HCT116 (cell line): ENCODE measurements at regions not wholly inside any gene's neighbourhood (a gene's known extent, or its start where the extent isn't known, plus 50 kb on each side); places are given as distances from the start of the nearest gene placed in this dataset.

Experiments used
- ATAC-seq: fragments of 200-7000 bp; cut with Tn5 transposase; 2 replicates; pipeline ENCODE4 v1.9.1; 2020; ENCODE audit warnings: mild to moderate bottlenecking, moderate library complexity
- BruUV-seq: library from RNA; stranded (reverse); fragments of 400-500 nt; replicated peaks from 2 replicates; lab custom pipeline; 2021; lab: Mats Ljungman, UMichigan
- CTCF ChIA-PET: fragments of 300-600 bp; sonication (Branson Sonifier 250); formaldehyde crosslinking; loops from one replicate; lab custom pipeline; 2021; ENCODE audit warnings: antibody characterized with exemption; lab: Charles Lee
- POLR2A ChIA-PET: fragments of 300-600, 350-600 bp; sonication (Branson Sonifier 250); formaldehyde crosslinking; loops from one replicate; lab custom pipeline; 2021; ENCODE audit warnings: antibody characterized with exemption; lab: Charles Lee
- RAD21 ChIA-PET, 2 experiments: fragments of 300-600 bp; sonication (Branson Sonifier 250); formaldehyde crosslinking; loops; one replicate each; lab custom pipeline; 2023; ENCODE audit warnings: low total read pairs in 2 of 2; ENCODE audit not compliant: uncharacterized antibody in 2 of 2, unreplicated experiment in 2 of 2, low non-redundant PET in 1 of 2; lab: Charles Lee
- DNase-seq: peaks from one replicate; pipeline ENCODE4 v3.0.0-alpha.2; 2010; ENCODE audit warnings: low read depth, low spot score
- H2AFZ ChIP-seq: fragments of 200-600 bp; shearing (Covaris generic), sonication (generic); 2 replicates; pipeline ENCODE4 v1.6.1; 2017; ENCODE audit warnings: low read depth, mixed run types, mixed read lengths, antibody characterized with exemption, low read length; ENCODE audit not compliant: poor library complexity, severe bottlenecking
- H3K27ac ChIP-seq: 2 replicates; pipeline ENCODE4 v1.5.1; 2012; ENCODE audit warnings: low read depth, low read length
- H3K27me3 ChIP-seq: fragments of 200-600 bp; sonication (generic); 2 replicates; pipeline ENCODE4 v1.6.1; 2016; ENCODE audit warnings: mixed run types, low read length, mixed read lengths; ENCODE audit not compliant: insufficient read depth
- H3K36me3 ChIP-seq, 2 experiments: fragments of 200-500 bp in 1 of 2; fragments of 200-600 bp in 1 of 2; sonication (Bioruptor generic) in 1 of 2; sonication (generic) in 1 of 2; 2 replicates each; pipeline versions ENCODE4 v1.5.1 to v1.6.1; 2014 to 2016; ENCODE audit warnings: low read length in 2 of 2, inconsistent platforms in 1 of 2, mixed read lengths in 1 of 2, mixed run types in 1 of 2; ENCODE audit not compliant: insufficient read depth in 2 of 2, control insufficient read depth in 1 of 2
- H3K4me1 ChIP-seq, 2 experiments: fragments of 200-600 bp in 1 of 2; sonication (generic) in 1 of 2; 2 replicates each; pipeline versions ENCODE4 v1.5.1 to v1.6.1; 2012 to 2017; ENCODE audit warnings: low read length in 2 of 2, inconsistent platforms in 1 of 2, mild to moderate bottlenecking in 1 of 2, mixed read lengths in 1 of 2, mixed run types in 1 of 2, moderate library complexity in 1 of 2; ENCODE audit not compliant: insufficient read depth in 2 of 2, control insufficient read depth in 1 of 2
- H3K4me2 ChIP-seq: fragments of 200-600 bp; sonication (generic); 2 replicates; pipeline ENCODE4 v1.6.1; 2017; ENCODE audit warnings: mixed run types, low read length, mixed read lengths
- H3K4me3 ChIP-seq, 2 experiments: fragments of 200-600 bp in 1 of 2; sonication (generic) in 1 of 2; replicated peaks in 1 of 2; 2 replicates each; pipeline ENCODE4 v1.5.1; 2011 to 2016; ENCODE audit warnings: low read length in 2 of 2, control low read depth in 1 of 2, low read depth in 1 of 2, mild to moderate bottlenecking in 1 of 2, mixed read lengths in 1 of 2, mixed run types in 1 of 2
- H3K79me2 ChIP-seq: fragments of 200-600 bp; sonication (generic); 2 replicates; pipeline ENCODE4 v1.6.1; 2017; ENCODE audit warnings: mild to moderate bottlenecking, mixed run types, low read length, moderate library complexity, mixed read lengths; ENCODE audit not compliant: insufficient read depth
- H3K9ac ChIP-seq: fragments of 200-600 bp; sonication (generic); 2 replicates; pipeline ENCODE4 v1.6.1; 2016; ENCODE audit warnings: low read length, mixed read lengths
- H3K9me2 ChIP-seq: fragments of 200-600 bp; sonication (generic), shearing (Covaris generic); 2 replicates; pipeline ENCODE4 v1.6.1; 2017; ENCODE audit warnings: mixed run types, mild to moderate bottlenecking, moderate library complexity; ENCODE audit not compliant: insufficient read depth
- H3K9me3 ChIP-seq, 2 experiments: fragments of 200-500 bp in 1 of 2; fragments of 200-600 bp in 1 of 2; sonication (Bioruptor generic) in 1 of 2; sonication (generic) in 1 of 2; 2 replicates each; pipeline ENCODE4 v1.6.1; 2014 to 2017; ENCODE audit warnings: low read length in 2 of 2, mixed read lengths in 2 of 2, inconsistent platforms in 1 of 2, low read depth in 1 of 2, mild to moderate bottlenecking in 1 of 2, mixed run types in 1 of 2, moderate library complexity in 1 of 2; ENCODE audit not compliant: control insufficient read depth in 1 of 2, insufficient read depth in 1 of 2
- H4K20me1 ChIP-seq: fragments of 200-600 bp; sonication (generic), shearing (Covaris generic); 2 replicates; pipeline ENCODE4 v1.6.1; 2017; ENCODE audit warnings: mixed run types, mild to moderate bottlenecking, moderate library complexity; ENCODE audit not compliant: insufficient read depth
- CBX3 ChIP-seq: IDR thresholded peaks from 2 replicates; pipeline ENCODE4 v1.6.1; 2012; ENCODE audit warnings: low read depth
- CEBPB ChIP-seq: IDR thresholded peaks from 2 replicates; pipeline ENCODE4 v1.6.1; 2012; ENCODE audit warnings: low read depth
- EGR1 ChIP-seq: IDR thresholded peaks from 2 replicates; pipeline ENCODE4 v1.6.1; 2012; ENCODE audit warnings: low read depth
- FOSL1 ChIP-seq: IDR thresholded peaks from 2 replicates; pipeline ENCODE4 v1.6.1; 2012; ENCODE audit warnings: low read depth
- POLR2A ChIP-seq: IDR thresholded peaks from 2 replicates; pipeline ENCODE4 v1.7.0; 2011; ENCODE audit warnings: borderline replicate concordance; ENCODE audit not compliant: insufficient read depth, insufficient read length; ENCODE audit errors: extremely low read depth
- POLR2AphosphoS5 ChIP-seq: IDR thresholded peaks from 2 replicates; pipeline ENCODE4 v1.6.1; 2011; ENCODE audit warnings: mild to moderate bottlenecking, low read depth, low read length, moderate library complexity
- RAD21 ChIP-seq: IDR thresholded peaks from 2 replicates; pipeline ENCODE4 v1.6.1; 2012; ENCODE audit warnings: low read depth, mild to moderate bottlenecking
- SIN3A ChIP-seq: IDR thresholded peaks from 2 replicates; pipeline ENCODE4 v1.6.1; 2012; ENCODE audit warnings: low read depth
- SP1 ChIP-seq: IDR thresholded peaks from 2 replicates; pipeline ENCODE4 v1.6.1; 2012; ENCODE audit warnings: low read depth
- SRF ChIP-seq: IDR thresholded peaks from 2 replicates; pipeline ENCODE4 v1.6.1; 2012; ENCODE audit warnings: low read depth
- TCF7L2 ChIP-seq: IDR thresholded peaks from 2 replicates; pipeline ENCODE4 v1.7.0; 2011; ENCODE audit warnings: borderline replicate concordance, inconsistent platforms; ENCODE audit not compliant: insufficient read depth, insufficient read length; ENCODE audit errors: extremely low read depth
- YY1 ChIP-seq: IDR thresholded peaks from 2 replicates; pipeline ENCODE4 v1.6.1; 2011; ENCODE audit warnings: low read length, low read depth, moderate library complexity, mild to moderate bottlenecking; ENCODE audit not compliant: insufficient replicate concordance; ENCODE audit errors: extremely low read depth
- ZFX ChIP-seq: fragments of 450-650 bp; IDR thresholded peaks from 2 replicates; pipeline ENCODE4 v1.6.1; 2017
- intact Hi-C: fragments of 100-400 bp; cut with micrococcal nuclease; formaldehyde crosslinking; loops from 2 replicates; pipeline ENCODE4 v1.10.0; 2022
- TF ChIP-seq, protein P1 (sequence below): IDR thresholded peaks from 2 replicates; pipeline ENCODE4 v1.6.1; 2012; ENCODE audit warnings: low read depth
- TF ChIP-seq, protein P2 (sequence below): IDR thresholded peaks from 2 replicates; pipeline ENCODE4 v1.6.1; 2012
- TF ChIP-seq, protein P3 (sequence below): IDR thresholded peaks from 2 replicates; pipeline ENCODE4 v1.6.1; 2012
- TF ChIP-seq, protein P4 (sequence below): IDR thresholded peaks from 2 replicates; pipeline ENCODE4 v1.6.1; 2011; ENCODE audit warnings: mild to moderate bottlenecking, low read length, moderate library complexity; ENCODE audit not compliant: insufficient replicate concordance; ENCODE audit errors: extremely low read depth
- TF ChIP-seq, protein P5 (sequence below), 3 experiments: fragments of 200-600 bp in 1 of 3; sonication (generic) in 1 of 3; IDR thresholded peaks in 2 of 3; conservative IDR thresholded peaks in 1 of 3; 2 replicates each; pipeline ENCODE4 v1.5.1; 2012 to 2017; ENCODE audit warnings: low read depth in 2 of 3, low read length in 2 of 3, antibody characterized with exemption in 1 of 3, borderline replicate concordance in 1 of 3, control low read depth in 1 of 3, mild to moderate bottlenecking in 1 of 3, mixed read lengths in 1 of 3, mixed run types in 1 of 3, moderate library complexity in 1 of 3; ENCODE audit not compliant: insufficient read depth in 1 of 3

DNA sequence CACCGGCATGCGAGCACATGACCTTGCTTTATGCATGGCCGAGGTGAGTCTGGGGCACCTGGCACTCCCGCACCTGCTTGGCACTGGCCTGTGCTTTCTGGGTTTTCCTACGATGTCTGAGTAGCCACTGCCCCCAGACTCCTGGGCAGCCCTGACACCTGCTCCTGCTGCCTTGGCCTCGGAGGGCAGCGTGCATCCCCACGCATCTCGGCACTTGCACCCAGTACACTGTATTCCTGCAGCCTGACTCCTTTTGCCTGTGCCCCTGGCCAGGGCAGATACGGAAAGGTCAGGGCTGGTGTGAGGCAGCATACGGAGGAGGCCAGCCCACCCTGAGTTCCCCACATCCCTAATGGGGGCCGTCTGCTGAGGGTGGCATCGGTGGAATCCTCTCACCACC is 340.6 kb downstream of the TEX29 start:
- H3K4me1 ChIP-seq = no peaks in the 10 kb centered on the region
- no peaks in the 10 kb centered on the region for H3K9me2 ChIP-seq
- no peak for DNase-seq
- CTCF ChIA-PET = no interaction called here
- no peak overlapping the region for H3K4me3 ChIP-seq
- H3K27ac ChIP-seq = no peak overlapping the region
- no peak overlapping the region for H3K4me2 ChIP-seq
- no peak for ATAC-seq
- H3K79me2 ChIP-seq = no peaks in the 10 kb centered on the region
- intact Hi-C loops = no loop called here
- H4K20me1 ChIP-seq = no peaks in the 10 kb centered on the region
- TF ChIP-seq CEBPB = no peak
- TF ChIP-seq SP1 = no peak
- TF ChIP-seq POLR2A = no peak
- TF ChIP-seq EGR1 = no peak
- TF ChIP-seq, protein P1, sequence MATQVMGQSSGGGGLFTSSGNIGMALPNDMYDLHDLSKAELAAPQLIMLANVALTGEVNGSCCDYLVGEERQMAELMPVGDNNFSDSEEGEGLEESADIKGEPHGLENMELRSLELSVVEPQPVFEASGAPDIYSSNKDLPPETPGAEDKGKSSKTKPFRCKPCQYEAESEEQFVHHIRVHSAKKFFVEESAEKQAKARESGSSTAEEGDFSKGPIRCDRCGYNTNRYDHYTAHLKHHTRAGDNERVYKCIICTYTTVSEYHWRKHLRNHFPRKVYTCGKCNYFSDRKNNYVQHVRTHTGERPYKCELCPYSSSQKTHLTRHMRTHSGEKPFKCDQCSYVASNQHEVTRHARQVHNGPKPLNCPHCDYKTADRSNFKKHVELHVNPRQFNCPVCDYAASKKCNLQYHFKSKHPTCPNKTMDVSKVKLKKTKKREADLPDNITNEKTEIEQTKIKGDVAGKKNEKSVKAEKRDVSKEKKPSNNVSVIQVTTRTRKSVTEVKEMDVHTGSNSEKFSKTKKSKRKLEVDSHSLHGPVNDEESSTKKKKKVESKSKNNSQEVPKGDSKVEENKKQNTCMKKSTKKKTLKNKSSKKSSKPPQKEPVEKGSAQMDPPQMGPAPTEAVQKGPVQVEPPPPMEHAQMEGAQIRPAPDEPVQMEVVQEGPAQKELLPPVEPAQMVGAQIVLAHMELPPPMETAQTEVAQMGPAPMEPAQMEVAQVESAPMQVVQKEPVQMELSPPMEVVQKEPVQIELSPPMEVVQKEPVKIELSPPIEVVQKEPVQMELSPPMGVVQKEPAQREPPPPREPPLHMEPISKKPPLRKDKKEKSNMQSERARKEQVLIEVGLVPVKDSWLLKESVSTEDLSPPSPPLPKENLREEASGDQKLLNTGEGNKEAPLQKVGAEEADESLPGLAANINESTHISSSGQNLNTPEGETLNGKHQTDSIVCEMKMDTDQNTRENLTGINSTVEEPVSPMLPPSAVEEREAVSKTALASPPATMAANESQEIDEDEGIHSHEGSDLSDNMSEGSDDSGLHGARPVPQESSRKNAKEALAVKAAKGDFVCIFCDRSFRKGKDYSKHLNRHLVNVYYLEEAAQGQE = no peak
- no peak for TF ChIP-seq POLR2AphosphoS5
- TF ChIP-seq ZFX = no peak
- TF ChIP-seq TCF7L2 = no peak
- no peak for TF ChIP-seq CBX3
- TF ChIP-seq RAD21 = no peak
- TF ChIP-seq SRF = no peak
- TF ChIP-seq YY1 = no peak
- TF ChIP-seq, protein P2, sequence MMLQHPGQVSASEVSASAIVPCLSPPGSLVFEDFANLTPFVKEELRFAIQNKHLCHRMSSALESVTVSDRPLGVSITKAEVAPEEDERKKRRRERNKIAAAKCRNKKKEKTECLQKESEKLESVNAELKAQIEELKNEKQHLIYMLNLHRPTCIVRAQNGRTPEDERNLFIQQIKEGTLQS = no peak
- no peak for TF ChIP-seq SIN3A
- TF ChIP-seq, protein P3, sequence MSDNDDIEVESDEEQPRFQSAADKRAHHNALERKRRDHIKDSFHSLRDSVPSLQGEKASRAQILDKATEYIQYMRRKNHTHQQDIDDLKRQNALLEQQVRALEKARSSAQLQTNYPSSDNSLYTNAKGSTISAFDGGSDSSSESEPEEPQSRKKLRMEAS = no peak
- TF ChIP-seq, protein P4, sequence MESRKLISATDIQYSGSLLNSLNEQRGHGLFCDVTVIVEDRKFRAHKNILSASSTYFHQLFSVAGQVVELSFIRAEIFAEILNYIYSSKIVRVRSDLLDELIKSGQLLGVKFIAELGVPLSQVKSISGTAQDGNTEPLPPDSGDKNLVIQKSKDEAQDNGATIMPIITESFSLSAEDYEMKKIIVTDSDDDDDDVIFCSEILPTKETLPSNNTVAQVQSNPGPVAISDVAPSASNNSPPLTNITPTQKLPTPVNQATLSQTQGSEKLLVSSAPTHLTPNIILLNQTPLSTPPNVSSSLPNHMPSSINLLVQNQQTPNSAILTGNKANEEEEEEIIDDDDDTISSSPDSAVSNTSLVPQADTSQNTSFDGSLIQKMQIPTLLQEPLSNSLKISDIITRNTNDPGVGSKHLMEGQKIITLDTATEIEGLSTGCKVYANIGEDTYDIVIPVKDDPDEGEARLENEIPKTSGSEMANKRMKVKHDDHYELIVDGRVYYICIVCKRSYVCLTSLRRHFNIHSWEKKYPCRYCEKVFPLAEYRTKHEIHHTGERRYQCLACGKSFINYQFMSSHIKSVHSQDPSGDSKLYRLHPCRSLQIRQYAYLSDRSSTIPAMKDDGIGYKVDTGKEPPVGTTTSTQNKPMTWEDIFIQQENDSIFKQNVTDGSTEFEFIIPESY = no peak
- TF ChIP-seq FOSL1 = no peak
- TF ChIP-seq, protein P5, sequence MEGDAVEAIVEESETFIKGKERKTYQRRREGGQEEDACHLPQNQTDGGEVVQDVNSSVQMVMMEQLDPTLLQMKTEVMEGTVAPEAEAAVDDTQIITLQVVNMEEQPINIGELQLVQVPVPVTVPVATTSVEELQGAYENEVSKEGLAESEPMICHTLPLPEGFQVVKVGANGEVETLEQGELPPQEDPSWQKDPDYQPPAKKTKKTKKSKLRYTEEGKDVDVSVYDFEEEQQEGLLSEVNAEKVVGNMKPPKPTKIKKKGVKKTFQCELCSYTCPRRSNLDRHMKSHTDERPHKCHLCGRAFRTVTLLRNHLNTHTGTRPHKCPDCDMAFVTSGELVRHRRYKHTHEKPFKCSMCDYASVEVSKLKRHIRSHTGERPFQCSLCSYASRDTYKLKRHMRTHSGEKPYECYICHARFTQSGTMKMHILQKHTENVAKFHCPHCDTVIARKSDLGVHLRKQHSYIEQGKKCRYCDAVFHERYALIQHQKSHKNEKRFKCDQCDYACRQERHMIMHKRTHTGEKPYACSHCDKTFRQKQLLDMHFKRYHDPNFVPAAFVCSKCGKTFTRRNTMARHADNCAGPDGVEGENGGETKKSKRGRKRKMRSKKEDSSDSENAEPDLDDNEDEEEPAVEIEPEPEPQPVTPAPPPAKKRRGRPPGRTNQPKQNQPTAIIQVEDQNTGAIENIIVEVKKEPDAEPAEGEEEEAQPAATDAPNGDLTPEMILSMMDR (IDR thresholded peaks at IDR 0.05 in 2 of 3, conservative IDR thresholded peaks at IDR 0.05 in 1 of 3; ENCODE audit: borderline replicate concordance in 1 of 3, insufficient read depth in 1 of 3, low read depth in 2 of 3, low read length in 2 of 3) = no peak
- no peaks in the 10 kb centered on the region for H3K36me3 ChIP-seq
- RAD21 ChIA-PET = no interaction called here
- no peak overlapping the region for H2AFZ ChIP-seq
- POLR2A ChIA-PET = no interaction called here
- H3K9me3 ChIP-seq = no peaks in the 10 kb centered on the region
- BruUV-seq = no TSS peak
- peaks cover 31% of the 10 kb centered on the region for H3K27me3 ChIP-seq
- no peak overlapping the region for H3K9ac ChIP-seq
